Right lobe of liver (tissue), 6 donors: ENCODE measurements at regions not wholly inside any gene's neighbourhood (a gene's known extent, or its start where the extent isn't known, plus 50 kb on each side); places are given as distances from the start of the nearest gene placed in this dataset.

Source experiments
- ATAC-seq, 4 donors: fragments of 200-7000 bp; cut with Tn5 transposase; one replicate each; pipeline ENCODE4 v1.9.1; 2020; ENCODE audit warnings: mild to moderate bottlenecking in 4 of 4, moderate library complexity in 4 of 4
- DNase-seq, 3 donors: peaks; one replicate each; pipeline ENCODE4 v3.0.0-alpha.2; 2020
- H3K27ac ChIP-seq, 3 donors: fragments of 200-600 bp; one replicate each; pipeline ENCODE4 v1.8.0; 2022
- H3K27me3 ChIP-seq, 2 donors: fragments of 200-600 bp; one replicate each; pipeline ENCODE4 v1.8.0; 2022
- H3K36me3 ChIP-seq, 4 donors: fragments of 200-600 bp; sonication (generic) in 1 of 4; one replicate each; pipeline versions ENCODE4 v1.5.1 to v1.8.0; 2017 to 2022; ENCODE audit warnings: control low read depth in 1 of 4
- H3K4me1 ChIP-seq, 4 donors: fragments of 200-600 bp; sonication (generic) in 1 of 4; one replicate each; pipeline versions ENCODE4 v1.5.1 to v1.8.0; 2017 to 2022; ENCODE audit warnings: control low read depth in 1 of 4
- H3K4me3 ChIP-seq, 3 donors: fragments of 200-600 bp; one replicate each; pipeline ENCODE4 v1.8.0; 2022
- H3K9me3 ChIP-seq, 4 donors: fragments of 200-600 bp; sonication (generic) in 1 of 4; one replicate each; pipeline versions ENCODE4 v1.5.1 to v1.8.0; 2017 to 2022; ENCODE audit warnings: control low read depth in 1 of 4
- POLR2A ChIP-seq: fragments of 450-650 bp; IDR thresholded peaks from one replicate; pipeline ENCODE4 v1.6.1; 2017; ENCODE audit warnings: antibody characterized with exemption, mild to moderate bottlenecking
- WGBS: methylation state at CpG from one replicate; pipeline ENCODE4 v1.1.6; 2018; ENCODE audit warnings: low coverage, low lambda C conversion rate; ENCODE audit not compliant: insufficient coverage; ENCODE audit errors: missing lambda C conversion rate; 5-methylcytosine and 5-hydroxymethylcytosine counted together
- intact Hi-C, 2 donors: fragments of 100-400 bp; cut with DNase I; formaldehyde crosslinking; loops; one replicate each; pipeline versions ENCODE4 v1.11.2 to v1.14.1; 2022
- TF ChIP-seq, protein P1 (sequence below), 4 donors: fragments of 200-600 bp in 3 of 4; fragments of 450-650 bp in 1 of 4; IDR thresholded peaks; one replicate each; pipeline versions ENCODE4 v1.5.1 to v1.8.0; 2016 to 2022; ENCODE audit warnings: antibody characterized with exemption in 4 of 4, mild to moderate bottlenecking in 2 of 4
- donor health status: DM: no; HTN: yes; CAD: no.
- donor health status: DM: no; HTN: no; CAD: no.
- donor health status: DM: no; HTN: no; CAD: no.
- donor health status: DM: no; HTN: yes; CAD: no.
- donor health status: DM: no; HTN: yes; CAD: no.

DNA sequence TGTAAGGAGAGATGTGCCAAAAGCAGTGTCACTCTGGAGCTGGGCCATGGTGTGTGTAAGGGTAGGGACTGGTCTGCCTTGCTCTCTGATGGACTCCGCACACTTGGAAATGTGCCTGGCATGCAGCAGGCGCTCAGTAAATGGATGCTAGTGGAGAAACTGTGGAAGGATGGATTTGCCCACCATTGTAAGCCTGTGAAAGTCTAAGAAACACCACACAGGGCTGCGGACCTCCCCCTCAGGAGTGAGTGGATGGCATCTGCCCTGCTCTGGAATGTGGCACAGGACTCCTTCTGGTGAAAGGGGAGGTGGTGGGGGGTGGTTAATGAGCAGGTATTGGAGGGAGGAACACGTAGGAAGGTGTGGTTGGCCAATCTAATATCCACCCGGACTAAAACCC is 62.2 kb upstream of the ACAN start:
- Histone ChIP-seq H3K36me3 (no peaks in the 10 kb centered on the region), H3K27ac (no peak overlapping the region), H3K27me3 (no peaks in the 10 kb centered on the region), H3K4me3 (no peak overlapping the region), H3K4me1 (no peaks in the 10 kb centered on the region), H3K9me3 (no peaks in the 10 kb centered on the region)
- ATAC-seq, result no peak
- TF ChIP-seq POLR2A, result no peak
- TF ChIP-seq, protein P1, sequence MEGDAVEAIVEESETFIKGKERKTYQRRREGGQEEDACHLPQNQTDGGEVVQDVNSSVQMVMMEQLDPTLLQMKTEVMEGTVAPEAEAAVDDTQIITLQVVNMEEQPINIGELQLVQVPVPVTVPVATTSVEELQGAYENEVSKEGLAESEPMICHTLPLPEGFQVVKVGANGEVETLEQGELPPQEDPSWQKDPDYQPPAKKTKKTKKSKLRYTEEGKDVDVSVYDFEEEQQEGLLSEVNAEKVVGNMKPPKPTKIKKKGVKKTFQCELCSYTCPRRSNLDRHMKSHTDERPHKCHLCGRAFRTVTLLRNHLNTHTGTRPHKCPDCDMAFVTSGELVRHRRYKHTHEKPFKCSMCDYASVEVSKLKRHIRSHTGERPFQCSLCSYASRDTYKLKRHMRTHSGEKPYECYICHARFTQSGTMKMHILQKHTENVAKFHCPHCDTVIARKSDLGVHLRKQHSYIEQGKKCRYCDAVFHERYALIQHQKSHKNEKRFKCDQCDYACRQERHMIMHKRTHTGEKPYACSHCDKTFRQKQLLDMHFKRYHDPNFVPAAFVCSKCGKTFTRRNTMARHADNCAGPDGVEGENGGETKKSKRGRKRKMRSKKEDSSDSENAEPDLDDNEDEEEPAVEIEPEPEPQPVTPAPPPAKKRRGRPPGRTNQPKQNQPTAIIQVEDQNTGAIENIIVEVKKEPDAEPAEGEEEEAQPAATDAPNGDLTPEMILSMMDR (IDR thresholded peaks at IDR 0.05), result no peak
- intact Hi-C loops, result no loop called here
- 66% methylated on average over 3 of the region's 5 CpGs for WGBS
- no peak for DNase-seq

DNA sequence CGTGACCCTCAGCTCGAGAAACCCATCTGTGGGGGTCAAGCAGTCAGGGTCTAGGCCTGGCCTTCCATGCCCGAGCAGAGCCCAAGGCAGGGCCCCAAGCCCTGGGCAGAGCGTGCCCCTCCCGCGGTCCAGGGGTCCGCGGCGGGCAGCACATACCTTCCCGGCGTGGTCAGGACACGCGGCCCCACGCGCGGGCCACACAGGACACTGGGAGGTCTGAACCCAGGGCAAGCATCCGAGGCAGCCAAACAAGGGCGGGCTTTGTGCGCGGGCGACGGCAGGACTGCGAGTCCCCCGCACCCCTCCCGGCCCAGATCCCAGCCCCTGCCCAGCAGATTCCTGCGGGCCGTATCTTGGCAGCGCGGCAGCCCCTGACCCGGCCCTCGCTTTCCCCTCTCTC is 61.6 kb upstream of the ACAN start:
- Histone ChIP-seq H3K27ac (no peak overlapping the region), H3K4me3 (no peak overlapping the region), H3K9me3 (no peaks in the 10 kb centered on the region), H3K27me3 (no peaks in the 10 kb centered on the region), H3K4me1 (no peaks in the 10 kb centered on the region), H3K36me3 (no peaks in the 10 kb centered on the region)
- ATAC-seq, result peak in 1 of 4 donors; percentile 46
- no peak for TF ChIP-seq POLR2A
- TF ChIP-seq, protein P1 (IDR thresholded peaks at IDR 0.05), result no peak
- DNase-seq, result no peak
- intact Hi-C loops, result no loop called here
- WGBS, result no CpG with 5 or more reads among the region's 31 CpGs

DNA sequence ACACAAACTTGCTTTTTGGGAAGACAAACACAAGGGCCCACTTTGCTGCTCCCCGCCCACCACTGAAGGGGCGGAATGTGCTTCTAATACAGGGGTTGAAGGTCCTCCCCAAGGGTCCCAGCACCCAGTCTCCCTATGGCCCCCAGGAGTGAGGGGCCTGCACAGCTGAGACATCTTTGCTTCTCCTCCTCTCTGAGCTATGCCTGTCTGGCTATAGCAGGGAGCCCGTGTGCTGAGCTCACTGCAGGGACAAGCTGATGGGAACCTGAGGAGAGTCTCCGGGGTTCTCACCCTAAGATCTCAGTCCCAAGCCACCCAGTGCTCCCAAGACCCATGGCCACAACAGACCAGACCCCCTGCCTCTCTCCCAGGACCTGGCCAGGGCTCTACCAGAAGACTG is 61.1 kb upstream of the ACAN start:
- Histone ChIP-seq H3K27ac (no peak overlapping the region), H3K4me1 (no peaks in the 10 kb centered on the region), H3K36me3 (no peaks in the 10 kb centered on the region), H3K9me3 (no peaks in the 10 kb centered on the region), H3K27me3 (no peaks in the 10 kb centered on the region), H3K4me3 (no peak overlapping the region)
- ATAC-seq, result no peak
- WGBS, result 20% methylated on average over 2 of the region's 4 CpGs
- intact Hi-C loops, result no loop called here
- TF ChIP-seq, protein P1 (IDR thresholded peaks at IDR 0.05), result no peak
- no peak for TF ChIP-seq POLR2A
- no peak for DNase-seq

DNA sequence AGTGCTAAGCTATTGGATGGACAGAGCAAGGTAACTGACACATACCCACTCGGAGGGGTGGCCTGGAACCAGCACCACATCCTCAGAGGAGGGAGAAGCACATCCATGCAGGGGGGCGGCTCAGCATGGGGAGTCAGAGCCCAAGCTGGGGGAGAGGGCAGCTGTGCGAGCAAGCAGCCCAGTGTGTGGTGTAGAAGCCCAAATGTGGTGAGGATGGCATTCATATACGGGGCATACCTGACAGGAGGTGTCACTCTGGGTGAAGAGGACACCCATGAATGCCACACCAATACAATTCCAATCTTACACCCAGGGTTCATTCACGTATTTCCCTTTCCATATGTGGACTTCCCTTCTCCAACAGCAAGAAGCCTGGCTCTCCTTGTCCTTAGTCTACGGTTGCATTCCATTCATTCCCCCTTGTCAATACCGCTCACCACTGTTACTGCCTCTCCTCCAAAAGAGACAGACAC is 58.7 kb upstream of the ACAN start:
- H3K27ac ChIP-seq, result no peak overlapping the region
- TF ChIP-seq, protein P1 (IDR thresholded peaks at IDR 0.05), result no peak
- TF ChIP-seq POLR2A, result no peak
- ATAC-seq (no peak), DNase-seq (no peak)
- H3K4me1 ChIP-seq, result no peaks in the 10 kb centered on the region
- no peaks in the 10 kb centered on the region for H3K9me3 ChIP-seq
- no peaks in the 10 kb centered on the region for H3K27me3 ChIP-seq
- no peak overlapping the region for H3K4me3 ChIP-seq
- 26% methylated on average over 4 of the region's 7 CpGs for WGBS
- intact Hi-C loops, result no loop called here
- H3K36me3 ChIP-seq, result no peaks in the 10 kb centered on the region

DNA sequence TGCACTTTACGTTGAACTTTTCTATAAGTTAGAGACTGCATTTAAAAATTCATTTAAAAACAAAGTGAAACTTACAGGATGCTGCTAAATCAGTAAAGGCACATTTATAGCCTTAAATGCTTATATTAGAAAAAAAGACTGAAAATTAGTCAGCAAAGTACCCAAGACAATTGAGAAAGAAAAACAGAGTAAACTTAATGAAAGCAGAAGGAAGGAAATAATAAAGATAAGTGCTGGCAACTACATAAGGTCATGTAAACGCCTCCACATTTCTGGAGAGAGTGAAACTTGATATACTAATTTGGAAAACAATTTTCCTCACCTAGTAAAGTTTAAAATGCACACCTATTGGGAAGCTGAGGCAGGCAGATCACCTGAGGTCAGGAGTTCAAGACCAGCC is 58.2 kb upstream of the ACAN start:
- H3K27me3 ChIP-seq, result no peaks in the 10 kb centered on the region

More for the DNA sequence above, 58.2 kb upstream of the ACAN start:
- H3K4me3 ChIP-seq, result no peak overlapping the region
- 25% methylated on average over 2 of the region's 2 CpGs for WGBS
- H3K27ac ChIP-seq, result no peak overlapping the region
- H3K4me1 ChIP-seq, result no peaks in the 10 kb centered on the region
- intact Hi-C loops, result no loop called here
- no peaks in the 10 kb centered on the region for H3K9me3 ChIP-seq
- ATAC-seq (no peak), DNase-seq (no peak)
- no peak for TF ChIP-seq POLR2A
- TF ChIP-seq, protein P1 (IDR thresholded peaks at IDR 0.05), result no peak
- no peaks in the 10 kb centered on the region for H3K36me3 ChIP-seq
